Erythroblast (primary cell): ENCODE measurements at regions not wholly inside any gene's neighbourhood (a gene's known extent, or its start where the extent isn't known, plus 50 kb on each side); places are given as distances from the start of the nearest gene placed in this dataset.

ENCODE experiments used
- DNase-seq, 2 experiments: peaks; one replicate each; lab custom pipeline; 2025; lab: John Stamatoyannopoulos, UW
- GATA1 ChIP-seq: IDR thresholded peaks from 2 replicates; pipeline ENCODE4 v1.6.1; 2011; ENCODE audit warnings: low read depth, mild to moderate bottlenecking, control low read depth, low read length, moderate library complexity
- POLR2A ChIP-seq: IDR thresholded peaks from 2 replicates; pipeline ENCODE4 v1.6.1; 2011; ENCODE audit warnings: mild to moderate bottlenecking, low read length

GRCh38 chr7:47666164-47666862, 84.4 kb upstream of the TNS3 start:
- TF ChIP-seq POLR2A: no peak
- no peak for TF ChIP-seq GATA1
- no peak for DNase-seq

GRCh38 chr7:47664650-47665195, 82.8 kb upstream of the TNS3 start:
- no peak for DNase-seq
- TF ChIP-seq POLR2A (no peak), GATA1 (no peak)

- DNase-seq: no peak
- TF ChIP-seq POLR2A (no peak), GATA1 (no peak)
These were observed 81.9 kb upstream of the TNS3 start for GRCh38 chr7:47663851-47664250.

- DNase-seq: no peak
- no peak for TF ChIP-seq GATA1
- TF ChIP-seq POLR2A: no peak
These were observed 81.3 kb upstream of the TNS3 start for GRCh38 chr7:47663213-47663612.

- TF ChIP-seq GATA1: no peak
- no peak for TF ChIP-seq POLR2A
- no peak for DNase-seq
These were observed 79.3 kb upstream of the TNS3 start for GRCh38 chr7:47661051-47661714.

- TF ChIP-seq POLR2A (no peak), GATA1 (no peak)
- DNase-seq: no peak
These were observed 78.0 kb upstream of the TNS3 start for GRCh38 chr7:47659664-47660462.

- TF ChIP-seq GATA1 (no peak), POLR2A (no peak)
- DNase-seq: no peak
These were observed 77.2 kb upstream of the TNS3 start for GRCh38 chr7:47658886-47659635.

- TF ChIP-seq POLR2A (no peak), GATA1 (no peak)
- no peak for DNase-seq
These were observed 75.2 kb upstream of the TNS3 start for GRCh38 chr7:47657126-47657525.

- no peak for DNase-seq
- no peak for TF ChIP-seq GATA1
- TF ChIP-seq POLR2A: no peak
These were observed 72.9 kb upstream of the TNS3 start for GRCh38 chr7:47654672-47655298.

- no peak for DNase-seq
- TF ChIP-seq POLR2A (no peak), GATA1 (no peak)
These were observed 71.9 kb upstream of the TNS3 start for GRCh38 chr7:47653550-47654411.

GRCh38 chr7:47652591-47652990, 70.7 kb upstream of the TNS3 start:
- TF ChIP-seq POLR2A (no peak), GATA1 (no peak)
- DNase-seq: no peak

GRCh38 chr7:47651355-47652317, 69.7 kb upstream of the TNS3 start:
- no peak for DNase-seq
- no peak for TF ChIP-seq POLR2A
- TF ChIP-seq GATA1: no peak
